Fibroblast of lung (primary cell): ENCODE measurements at regions not wholly inside any gene's neighbourhood (a gene's known extent, or its start where the extent isn't known, plus 50 kb on each side); places are given as distances from the start of the nearest gene placed in this dataset.

Experiments
- CTCF ChIP-seq, 2 donors: IDR thresholded peaks in 1 of 2; conservative IDR thresholded peaks in 1 of 2; 1 replicate in 1 of 2; 2 replicates in 1 of 2; pipeline ENCODE4 v1.5.1; 2011 to 2012; ENCODE audit warnings: low read length in 2 of 2, control low read depth in 1 of 2, inconsistent platforms in 1 of 2, low read depth in 1 of 2, mild to moderate bottlenecking in 1 of 2
- EZH2 ChIP-seq: IDR thresholded peaks from 2 replicates; pipeline ENCODE4 v1.5.1; 2012; ENCODE audit warnings: low read length, control low read depth, mild to moderate bottlenecking; ENCODE audit errors: missing control alignments

GRCh38 chr5:89756955-89757354, 652.6 kb downstream of the CETN3 start:
- TF ChIP-seq CTCF (conservative IDR thresholded peaks at IDR 0.05 in 1 of 2, IDR thresholded peaks at IDR 0.05 in 1 of 2; ENCODE audit: low read depth in 1 of 2, low read length in 2 of 2) (no peak), EZH2 (no peak)
